Activated T-cell treated with anti-CD3 and anti-CD28 coated beads, Interleukin-2, amount 50 U/mL, for 4 hours (primary cell): ENCODE measurements at regions not wholly inside any gene's neighbourhood (a gene's known extent, or its start where the extent isn't known, plus 50 kb on each side); places are given as distances from the start of the nearest gene placed in this dataset.

ENCODE experiments used
- ATAC-seq, 2 donors: fragments of 200-7000 bp; cut with Tn5 transposase; one replicate each; pipeline ENCODE4 v1.10.0; 2021
- DNase-seq: peaks from one replicate; pipeline ENCODE4 v3.0.0-alpha.2; 2020
- H3K27me3 Mint-ChIP-seq: one replicate; pipeline ENCODE4 v1.8.0; 2021; ENCODE audit warnings: low read depth, mixed read lengths
- H3K36me3 Mint-ChIP-seq: one replicate; pipeline ENCODE4 v1.8.0; 2022; ENCODE audit warnings: mixed read lengths; ENCODE audit not compliant: insufficient read depth
- H3K4me1 Mint-ChIP-seq: one replicate; pipeline ENCODE4 v1.8.0; 2021; ENCODE audit warnings: low read depth, mixed read lengths
- H3K4me3 Mint-ChIP-seq: one replicate; pipeline ENCODE4 v1.8.0; 2021; ENCODE audit warnings: mild to moderate bottlenecking, moderate library complexity, mixed read lengths
- H3K9me3 Mint-ChIP-seq: one replicate; pipeline ENCODE4 v1.8.0; 2021; ENCODE audit warnings: mixed read lengths

DNA sequence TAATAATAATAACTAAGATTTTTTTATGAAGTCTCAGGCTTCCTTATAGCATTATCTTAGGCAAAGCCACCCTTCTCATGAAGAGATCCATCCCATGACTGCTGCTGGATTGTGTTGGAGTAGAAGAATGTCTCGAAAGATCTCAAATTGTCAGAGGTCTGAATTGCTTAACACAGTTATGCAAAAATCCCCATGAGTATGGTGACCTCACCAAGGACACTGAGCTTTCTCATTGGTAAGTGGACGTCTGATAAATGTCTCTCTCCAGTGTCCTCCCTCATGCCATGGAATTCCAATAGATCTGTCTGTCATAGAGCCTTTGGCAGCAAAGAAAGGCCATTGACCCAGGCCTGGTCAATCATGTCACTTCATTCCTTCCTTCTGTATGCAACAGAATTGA is 264.5 kb downstream of the CDH11 start:
- H3K9me3 Mint-ChIP-seq, result peaks cover 17% of the 10 kb centered on the region
- no peak overlapping the region for H3K4me3 Mint-ChIP-seq
- ATAC-seq, result no peak
- no peaks in the 10 kb centered on the region for H3K36me3 Mint-ChIP-seq
- DNase-seq, result no peak
- H3K27me3 Mint-ChIP-seq, result no peaks in the 10 kb centered on the region
- H3K4me1 Mint-ChIP-seq, result no peaks in the 10 kb centered on the region

DNA sequence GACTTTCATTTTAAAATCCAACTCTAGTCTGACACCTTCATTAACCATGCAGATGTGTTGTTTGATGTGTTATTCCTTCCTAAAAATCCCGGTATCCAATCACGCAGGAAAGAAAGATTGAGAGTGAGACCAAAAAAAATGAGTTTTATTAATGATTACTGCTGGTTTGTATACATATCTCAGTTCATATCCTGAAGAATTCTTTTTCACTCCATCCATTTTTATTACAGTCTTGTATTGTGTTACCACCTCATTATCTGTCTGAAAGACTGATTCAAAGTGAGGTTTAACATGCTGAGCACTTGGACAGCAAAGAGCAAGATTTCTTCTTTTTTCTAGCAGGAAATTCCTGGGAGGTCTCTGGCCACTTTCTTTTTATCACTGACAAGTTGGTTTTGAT is 268.3 kb downstream of the CDH11 start:
- Mint-ChIP-seq H3K27me3 (no peaks in the 10 kb centered on the region), H3K4me1 (no peaks in the 10 kb centered on the region), H3K36me3 (no peaks in the 10 kb centered on the region), H3K9me3 (peaks cover 11% of the 10 kb centered on the region), H3K4me3 (no peak overlapping the region)
- DNase-seq (no peak), ATAC-seq (no peak)

DNA sequence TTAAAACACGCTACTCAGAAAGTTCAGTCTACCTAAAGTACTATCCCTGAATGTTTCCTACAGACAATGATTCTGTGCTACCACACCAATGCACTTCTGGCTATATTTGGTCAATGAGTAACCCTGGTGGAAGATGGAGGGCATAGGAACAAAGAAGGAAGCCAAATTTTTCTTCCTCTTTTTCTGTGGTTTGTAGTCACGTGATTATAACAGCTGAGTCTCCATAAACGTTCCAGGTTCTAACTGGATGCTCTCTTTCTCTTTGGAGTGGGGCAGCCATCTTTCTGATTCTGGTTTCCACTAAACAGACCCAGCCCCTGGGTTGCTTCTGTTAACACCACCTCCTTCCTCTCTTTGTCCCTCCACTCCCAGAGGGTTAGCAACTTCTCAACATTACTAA is 274.9 kb downstream of the CDH11 start:
- Mint-ChIP-seq H3K27me3 (no peaks in the 10 kb centered on the region), H3K36me3 (no peaks in the 10 kb centered on the region), H3K4me1 (no peaks in the 10 kb centered on the region), H3K9me3 (peaks cover 6% of the 10 kb centered on the region), H3K4me3 (no peak overlapping the region)
- no peak for ATAC-seq
- DNase-seq, result no peak

GRCh38 chr16:64845071-64845470 is 276.8 kb downstream of the CDH11 start:
- Mint-ChIP-seq H3K36me3 (no peaks in the 10 kb centered on the region), H3K9me3 (peaks cover 17% of the 10 kb centered on the region), H3K4me1 (no peaks in the 10 kb centered on the region), H3K4me3 (no peak overlapping the region), H3K27me3 (no peaks in the 10 kb centered on the region)
- ATAC-seq (no peak), DNase-seq (no peak)

DNA sequence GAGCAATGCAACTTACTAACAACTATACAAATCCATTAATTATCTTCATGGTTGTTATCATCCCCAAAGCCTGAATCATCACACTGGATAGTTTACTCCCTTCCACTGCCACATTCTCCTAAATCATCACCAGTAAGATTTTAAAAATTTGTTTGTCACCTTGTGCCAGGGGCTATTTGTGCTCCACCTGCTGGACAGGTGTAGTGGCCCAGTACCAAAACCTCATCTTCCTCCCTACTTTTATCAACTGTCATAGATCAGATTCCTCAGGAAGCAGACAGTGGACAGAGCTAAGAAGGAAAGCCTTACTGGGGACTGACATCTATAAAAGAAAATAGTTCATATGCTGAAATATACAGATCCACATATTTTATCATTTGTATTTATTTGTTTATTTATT is 280.4 kb downstream of the CDH11 start:
- Mint-ChIP-seq H3K9me3 (peaks cover 24% of the 10 kb centered on the region), H3K36me3 (no peaks in the 10 kb centered on the region), H3K4me1 (no peaks in the 10 kb centered on the region), H3K4me3 (no peak overlapping the region), H3K27me3 (no peaks in the 10 kb centered on the region)
- DNase-seq (no peak), ATAC-seq (no peak)

- H3K4me3 Mint-ChIP-seq, result no peak overlapping the region
- ATAC-seq (no peak), DNase-seq (no peak)
- peaks cover 24% of the 10 kb centered on the region for H3K9me3 Mint-ChIP-seq
- H3K4me1 Mint-ChIP-seq, result no peaks in the 10 kb centered on the region
- H3K36me3 Mint-ChIP-seq, result no peaks in the 10 kb centered on the region
- H3K27me3 Mint-ChIP-seq, result no peaks in the 10 kb centered on the region
Observed at GRCh38 chr16:64841071-64841470, 280.8 kb downstream of the CDH11 start.

GRCh38 chr16:64830653-64831052 is 291.2 kb downstream of the CDH11 start:
- H3K9me3 Mint-ChIP-seq, result peaks cover 8% of the 10 kb centered on the region
- ATAC-seq, result no peak
- H3K27me3 Mint-ChIP-seq, result no peaks in the 10 kb centered on the region
- H3K4me3 Mint-ChIP-seq, result no peak overlapping the region
- no peaks in the 10 kb centered on the region for H3K4me1 Mint-ChIP-seq
- DNase-seq, result no peak
- no peaks in the 10 kb centered on the region for H3K36me3 Mint-ChIP-seq

DNA sequence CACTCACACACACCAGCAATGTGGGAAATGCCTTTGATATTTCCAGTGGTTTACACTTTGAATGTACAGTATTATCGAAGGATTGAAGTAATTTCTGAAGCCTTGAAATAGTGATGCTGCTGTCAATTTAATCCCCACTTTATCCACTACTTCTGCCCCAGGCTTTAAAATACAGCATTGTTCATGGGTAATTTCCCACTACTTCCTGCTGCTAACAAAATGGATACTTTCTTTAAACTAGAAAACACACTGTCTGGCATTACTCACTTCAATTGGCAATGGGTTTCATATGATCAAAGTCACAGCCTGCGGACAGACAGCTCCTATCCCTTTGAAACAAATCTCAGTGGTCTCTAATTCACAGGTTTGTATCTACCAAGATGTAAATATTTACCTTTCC is 292.2 kb downstream of the CDH11 start:
- Mint-ChIP-seq H3K4me1 (no peaks in the 10 kb centered on the region), H3K9me3 (peaks cover 6% of the 10 kb centered on the region), H3K27me3 (no peaks in the 10 kb centered on the region), H3K36me3 (no peaks in the 10 kb centered on the region), H3K4me3 (no peak overlapping the region)
- DNase-seq (no peak), ATAC-seq (no peak)

GRCh38 chr16:64826374-64826773 is 295.5 kb downstream of the CDH11 start:
- no peak overlapping the region for H3K4me3 Mint-ChIP-seq
- H3K27me3 Mint-ChIP-seq, result no peaks in the 10 kb centered on the region
- H3K9me3 Mint-ChIP-seq, result peaks cover 22% of the 10 kb centered on the region
- no peak for ATAC-seq
- no peaks in the 10 kb centered on the region for H3K4me1 Mint-ChIP-seq
- no peaks in the 10 kb centered on the region for H3K36me3 Mint-ChIP-seq
- no peak for DNase-seq

GRCh38 chr16:64823481-64824075 is 298.3 kb downstream of the CDH11 start:
- no peaks in the 10 kb centered on the region for H3K4me1 Mint-ChIP-seq
- peaks cover 26% of the 10 kb centered on the region for H3K9me3 Mint-ChIP-seq
- no peaks in the 10 kb centered on the region for H3K36me3 Mint-ChIP-seq
- no peak overlapping the region for H3K4me3 Mint-ChIP-seq
- DNase-seq (no peak), ATAC-seq (no peak)
- H3K27me3 Mint-ChIP-seq, result no peaks in the 10 kb centered on the region

DNA sequence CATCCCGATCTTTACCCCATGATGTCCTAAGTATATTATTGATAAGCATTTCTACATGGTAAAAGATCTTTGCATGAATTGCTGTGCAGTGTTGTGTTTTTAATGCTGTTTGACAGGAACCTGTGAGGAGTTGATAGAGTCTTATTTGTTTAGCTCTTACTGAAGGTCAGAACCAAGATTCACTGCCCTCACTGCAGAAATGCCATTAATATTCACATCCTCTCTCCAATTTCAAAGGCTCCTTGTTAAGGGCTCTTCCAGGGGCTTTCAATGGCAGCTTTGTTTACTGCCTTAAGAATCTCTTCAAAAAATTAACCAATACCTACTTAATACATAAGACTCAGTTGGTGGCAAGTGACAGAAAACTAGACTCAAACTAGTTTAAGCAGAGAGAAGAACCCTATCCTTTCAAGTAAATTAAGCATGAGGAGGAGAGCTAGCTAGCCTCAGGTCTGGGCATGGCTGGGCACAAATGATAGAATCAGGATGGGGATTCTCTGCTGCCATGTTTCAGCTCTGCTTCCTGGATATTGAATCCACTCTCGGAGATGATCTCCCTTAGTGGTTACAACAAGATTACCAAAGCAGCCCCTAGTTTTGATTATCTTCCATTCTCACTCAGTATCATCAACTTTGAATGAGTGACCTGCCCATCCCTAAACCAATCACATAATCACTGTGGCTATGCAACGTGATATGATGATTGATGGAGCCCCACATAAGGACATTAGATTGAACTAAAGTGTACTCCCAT is 311.8 kb downstream of the CDH11 start:
- no peak overlapping the region for H3K4me3 Mint-ChIP-seq
- DNase-seq (no peak), ATAC-seq (no peak)
- H3K27me3 Mint-ChIP-seq, result no peaks in the 10 kb centered on the region
- peaks cover 14% of the 10 kb centered on the region for H3K9me3 Mint-ChIP-seq
- no peaks in the 10 kb centered on the region for H3K36me3 Mint-ChIP-seq
- no peaks in the 10 kb centered on the region for H3K4me1 Mint-ChIP-seq

GRCh38 chr16:64808474-64808873 is 313.4 kb downstream of the CDH11 start:
- Mint-ChIP-seq H3K9me3 (peaks cover 16% of the 10 kb centered on the region), H3K36me3 (no peaks in the 10 kb centered on the region), H3K4me1 (no peaks in the 10 kb centered on the region), H3K4me3 (no peak overlapping the region), H3K27me3 (no peaks in the 10 kb centered on the region)
- ATAC-seq, result no peak
- no peak for DNase-seq

GRCh38 chr16:64791756-64792155 is 330.1 kb downstream of the CDH11 start:
- Mint-ChIP-seq H3K4me3 (no peak overlapping the region), H3K27me3 (no peaks in the 10 kb centered on the region), H3K9me3 (peaks cover 32% of the 10 kb centered on the region), H3K36me3 (no peaks in the 10 kb centered on the region), H3K4me1 (no peaks in the 10 kb centered on the region)
- DNase-seq (no peak), ATAC-seq (no peak)

DNA sequence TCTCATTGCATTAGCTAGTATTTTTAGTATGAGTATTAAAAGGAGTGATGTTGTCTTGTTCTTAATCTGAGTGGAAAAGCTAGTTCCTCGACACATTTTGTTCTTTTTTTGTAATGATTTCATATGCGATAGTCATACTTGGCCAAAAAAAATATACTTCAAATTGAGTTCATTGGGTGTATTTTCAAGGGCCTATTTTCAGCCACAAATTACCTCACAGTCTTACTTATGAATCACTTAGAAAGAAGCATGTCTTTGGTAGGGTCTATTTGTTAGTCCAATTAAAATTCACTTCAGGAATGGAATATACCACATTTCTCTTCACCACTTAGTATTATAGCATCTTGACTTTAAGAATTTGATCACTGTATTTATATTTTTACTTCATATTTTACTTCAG is 337.2 kb downstream of the CDH11 start:
- H3K4me3 Mint-ChIP-seq, result no peak overlapping the region
- ATAC-seq, result no peak
- no peaks in the 10 kb centered on the region for H3K27me3 Mint-ChIP-seq
- peaks cover 17% of the 10 kb centered on the region for H3K9me3 Mint-ChIP-seq
- H3K4me1 Mint-ChIP-seq, result no peaks in the 10 kb centered on the region
- DNase-seq, result no peak
- H3K36me3 Mint-ChIP-seq, result no peaks in the 10 kb centered on the region

- H3K9me3 Mint-ChIP-seq, result peaks cover 12% of the 10 kb centered on the region
- DNase-seq (no peak), ATAC-seq (no peak)
- H3K4me1 Mint-ChIP-seq, result no peaks in the 10 kb centered on the region
- no peaks in the 10 kb centered on the region for H3K27me3 Mint-ChIP-seq
- no peak overlapping the region for H3K4me3 Mint-ChIP-seq
- H3K36me3 Mint-ChIP-seq, result no peaks in the 10 kb centered on the region
Observed at GRCh38 chr16:64782484-64782883, 339.4 kb downstream of the CDH11 start.
